HEK293 (cell line): ENCODE measurements at regions not wholly inside any gene's neighbourhood (a gene's known extent, or its start where the extent isn't known, plus 50 kb on each side); places are given as distances from the start of the nearest gene placed in this dataset.

Experiments
- CTCF ChIP-seq: fragments of 450-650 bp; formaldehyde crosslinking; IDR thresholded peaks from 2 replicates; pipeline ENCODE4 v1.5.1; 2016; ENCODE audit warnings: missing biosample characterization, missing genetic modification characterization
- REPIN1 ChIP-seq: fragments of 450-650 bp; formaldehyde crosslinking; IDR thresholded peaks from 2 replicates; pipeline ENCODE4 v1.5.1; 2017; ENCODE audit warnings: missing biosample characterization, missing genetic modification characterization, low read depth
- REST ChIP-seq: fragments of 450-650 bp; formaldehyde crosslinking; IDR thresholded peaks from 2 replicates; pipeline ENCODE4 v1.5.1; 2016; ENCODE audit warnings: missing biosample characterization, missing genetic modification characterization
- SP2 ChIP-seq: fragments of 450-650 bp; formaldehyde crosslinking; IDR thresholded peaks from 2 replicates; pipeline ENCODE4 v1.5.1; 2016; ENCODE audit warnings: missing biosample characterization, missing genetic modification characterization
- ZFP41 ChIP-seq: fragments of 450-650 bp; formaldehyde crosslinking; IDR thresholded peaks from 2 replicates; pipeline ENCODE4 v1.5.1; 2016; ENCODE audit warnings: missing biosample characterization, missing genetic modification characterization, borderline replicate concordance
- ZNF121 ChIP-seq: fragments of 450-650 bp; formaldehyde crosslinking; IDR thresholded peaks from 2 replicates; pipeline ENCODE4 v1.5.1; 2016; ENCODE audit warnings: missing biosample characterization, missing genetic modification characterization
- ZNF274 ChIP-seq, 2 experiments: fragments of 200-500 bp in 1 of 2; fragments of 450-650 bp in 1 of 2; sonication (Bioruptor generic) in 1 of 2; formaldehyde crosslinking in 1 of 2; IDR thresholded peaks; 2 replicates each; pipeline versions ENCODE4 v1.5.1 to v1.6.1; 2014 to 2016; ENCODE audit warnings: borderline replicate concordance in 1 of 2, inconsistent platforms in 1 of 2, low read length in 1 of 2, missing biosample characterization in 1 of 2, missing genetic modification characterization in 1 of 2
- ZNF600 ChIP-seq: fragments of 450-650 bp; formaldehyde crosslinking; IDR thresholded peaks from 2 replicates; pipeline ENCODE4 v1.5.1; 2016; ENCODE audit warnings: missing biosample characterization, missing genetic modification characterization

GRCh38 chr6:156065849-156066248 is 610.2 kb upstream of the NOX3 start:
- TF ChIP-seq REPIN1 (tag by site-specific recombination): no peak
- no peak for TF ChIP-seq CTCF
- no peak for TF ChIP-seq ZNF121 (tag by site-specific recombination)
- TF ChIP-seq ZFP41 (tag by site-specific recombination): no peak
- no peak for TF ChIP-seq ZNF600 (tag by site-specific recombination)
- TF ChIP-seq ZNF274 (IDR thresholded peaks at IDR 0.05; ENCODE audit: low read length): no peak
- TF ChIP-seq ZNF274 (tag by site-specific recombination; IDR thresholded peaks at IDR 0.05; ENCODE audit: borderline replicate concordance): no peak
- no peak for TF ChIP-seq SP2 (tag by site-specific recombination)
- TF ChIP-seq REST (tag by site-specific recombination): no peak
